Stimulated activated CD4-positive, alpha-beta T cell treated with anti-CD3 and anti-CD28 coated beads, Interleukin-12 subunit alpha, Interleukin-12 subunit beta, amount 100 ng/mL, for 4 hours (primary cell): ENCODE measurements at regions not wholly inside any gene's neighbourhood (a gene's known extent, or its start where the extent isn't known, plus 50 kb on each side); places are given as distances from the start of the nearest gene placed in this dataset.

ENCODE experiments used
- DNase-seq: peaks from one replicate; pipeline ENCODE4 v3.0.0-alpha.2; 2020

DNA sequence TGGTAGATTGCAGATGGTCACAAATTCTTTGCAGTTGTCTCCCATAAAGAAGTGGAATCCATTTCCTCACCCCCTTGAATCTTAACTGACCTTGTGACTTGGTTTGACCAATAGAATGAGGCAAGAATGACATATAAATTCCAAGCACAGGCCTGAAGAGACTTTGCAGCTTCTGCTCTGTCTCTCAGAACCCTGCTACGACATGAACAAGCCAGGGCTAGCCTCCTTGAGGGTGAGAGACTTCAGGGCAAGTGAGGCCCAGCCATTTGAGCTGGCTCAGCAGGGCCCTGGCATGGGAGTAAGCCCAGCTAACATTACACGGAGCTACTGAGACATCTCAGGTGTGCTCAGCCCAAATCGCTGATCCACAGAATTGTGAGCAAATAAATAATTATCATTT, 216.3 kb upstream of the MAN1A1 start:
- DNase-seq: no peak

DNA sequence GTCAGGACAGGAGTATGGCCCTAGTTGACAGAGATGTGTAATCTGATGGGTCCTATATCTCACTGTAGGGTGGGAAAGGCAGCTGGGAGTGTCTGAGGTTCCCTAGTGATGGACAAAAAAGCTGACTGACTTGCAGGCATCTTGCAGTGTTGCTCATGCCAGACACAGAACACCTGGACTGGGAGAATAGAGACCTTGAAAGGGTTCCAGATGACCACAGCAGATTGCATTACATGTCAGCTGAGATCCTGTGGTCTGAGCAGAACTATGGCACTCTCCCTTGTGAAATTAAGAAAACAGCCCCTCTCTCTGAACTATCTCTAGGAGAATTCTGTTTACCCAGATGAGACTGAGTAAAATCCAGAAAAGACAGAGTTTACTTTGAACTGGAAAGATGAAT, 212.6 kb upstream of the MAN1A1 start:
- no peak for DNase-seq

DNA sequence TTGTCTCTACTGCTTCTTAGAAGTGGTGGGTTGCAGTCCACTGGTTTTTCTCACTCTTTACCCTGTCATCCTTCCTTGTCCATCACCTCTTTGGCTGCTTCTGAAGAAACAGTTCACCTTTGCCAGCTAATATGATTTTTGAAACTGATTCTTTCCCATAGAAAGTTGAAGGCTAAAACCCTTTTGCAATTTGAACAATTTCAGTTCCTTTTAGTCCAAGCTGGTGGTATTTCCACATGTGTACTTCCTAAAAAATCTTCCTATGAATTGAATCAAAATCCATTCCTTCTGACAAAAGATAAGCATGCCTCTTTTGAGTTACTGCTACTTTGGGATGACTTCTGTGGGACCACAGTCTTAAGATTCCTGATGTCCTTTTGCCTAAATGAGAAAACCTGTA, 210.0 kb upstream of the MAN1A1 start:
- DNase-seq: no peak

DNA sequence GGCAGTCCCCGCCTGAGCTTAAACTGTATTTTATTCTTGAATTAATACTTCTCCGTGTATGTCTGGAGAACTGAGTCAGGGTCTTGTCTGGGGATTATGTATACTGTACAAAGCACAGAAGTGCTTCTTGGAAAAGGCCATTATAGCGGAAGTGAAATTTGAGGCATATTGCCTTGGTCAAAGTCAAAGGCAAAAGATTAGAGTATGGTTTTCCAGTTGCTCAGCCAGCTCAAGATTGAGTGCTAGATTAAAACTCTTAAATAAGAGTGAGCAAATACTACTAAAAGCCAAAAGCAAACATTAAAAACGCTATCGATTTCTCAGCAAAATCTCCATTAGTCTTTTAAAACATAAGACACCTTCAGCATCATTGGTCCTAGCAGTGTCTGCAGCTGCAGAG, 207.7 kb upstream of the MAN1A1 start:
- no peak for DNase-seq

DNA sequence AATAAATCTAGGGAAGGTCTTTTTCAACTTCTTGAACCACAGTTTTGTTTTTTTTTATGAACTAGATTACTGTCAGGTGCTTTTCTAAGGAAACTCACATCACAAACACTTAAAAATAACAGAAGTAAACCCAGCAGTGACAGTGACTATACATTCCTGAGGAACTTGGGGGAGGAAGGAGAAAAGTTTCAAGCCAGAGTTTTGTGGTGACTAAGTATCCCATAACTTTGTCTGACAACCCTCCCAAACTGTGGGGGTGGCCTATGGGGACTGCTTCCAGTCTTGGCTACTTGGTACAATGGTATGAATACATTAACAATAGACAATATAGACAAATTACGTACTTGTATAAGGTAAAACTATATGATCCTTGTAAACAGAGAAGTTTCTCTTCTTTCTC, 202.5 kb upstream of the MAN1A1 start:
- DNase-seq: no peak

DNA sequence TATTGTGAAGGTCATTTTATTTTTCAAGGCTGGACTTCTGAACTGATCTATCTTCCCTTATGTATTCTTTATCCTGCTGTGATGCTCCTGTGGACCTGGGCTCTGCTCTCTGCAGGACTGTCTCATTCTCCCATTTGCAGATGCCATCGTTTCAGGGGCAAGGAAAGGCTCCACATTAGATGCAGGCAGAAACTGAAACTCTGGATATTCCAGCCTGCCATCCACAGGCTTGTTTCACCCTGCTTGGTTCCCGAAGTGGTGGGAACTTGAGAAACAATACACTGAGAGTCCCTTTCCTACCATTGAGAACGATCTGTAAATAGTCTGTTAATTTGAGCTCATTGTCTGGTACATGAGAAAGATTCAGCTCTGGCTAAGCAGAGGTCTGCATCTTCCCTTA, 197.5 kb upstream of the MAN1A1 start:
- no peak for DNase-seq

DNA sequence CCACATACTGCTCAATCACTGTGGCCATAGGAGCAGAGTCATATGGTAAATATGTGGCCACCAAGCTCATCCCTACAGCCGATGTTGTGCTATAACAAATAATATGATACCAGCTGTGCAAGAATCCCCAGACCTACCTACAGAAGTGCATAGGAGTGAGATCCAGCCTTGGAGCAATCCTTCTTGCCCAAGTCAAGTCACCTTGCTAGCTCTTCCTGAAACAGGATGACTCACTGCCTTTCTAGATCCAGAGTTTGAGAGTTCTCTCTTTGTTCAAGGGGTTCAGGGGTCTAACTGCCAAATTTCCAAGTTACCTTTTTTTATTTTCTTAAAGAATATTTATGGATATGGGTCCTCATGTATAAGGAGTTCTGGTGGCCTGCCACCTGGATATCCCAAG, 195.7 kb upstream of the MAN1A1 start:
- DNase-seq: no peak

DNA sequence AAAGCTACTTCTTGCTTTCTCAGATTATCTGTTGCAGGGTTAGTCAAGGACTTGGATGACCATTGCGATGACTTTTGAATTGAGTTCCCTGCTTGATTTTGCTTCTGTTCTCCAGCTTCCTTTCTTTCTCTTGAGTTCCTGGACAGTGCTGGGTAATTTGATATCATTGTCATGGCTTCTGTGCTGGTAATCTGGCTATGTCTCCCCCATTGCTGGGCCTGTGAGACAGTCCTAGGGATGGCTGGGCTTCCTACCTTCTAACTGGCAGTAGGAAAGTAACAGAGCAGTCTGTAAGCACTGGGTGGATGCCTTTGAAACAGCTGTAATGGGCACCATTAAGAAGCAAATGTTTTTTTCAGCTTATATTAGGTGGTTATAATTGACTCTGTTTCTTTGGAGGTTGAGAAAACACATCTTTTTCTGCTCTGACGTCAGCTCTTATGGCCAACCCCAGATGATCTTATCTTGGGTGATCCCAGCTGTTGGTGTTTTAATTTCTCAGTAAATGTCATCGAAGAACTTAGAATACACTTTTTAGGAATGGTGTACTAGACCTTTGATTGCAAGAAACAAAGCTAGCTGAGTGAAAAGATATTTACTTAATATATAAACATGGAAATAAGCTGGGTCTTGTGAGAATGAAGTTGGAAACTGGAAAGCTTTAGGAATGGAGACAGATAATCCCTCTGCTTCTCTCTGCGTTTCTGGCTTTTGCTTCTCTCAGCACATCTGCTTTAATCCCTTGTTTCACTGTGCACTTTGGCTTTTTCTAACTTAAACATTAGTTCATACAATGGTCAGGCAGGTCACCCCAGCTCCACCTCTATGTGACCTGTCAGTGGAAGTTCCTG, 195.0 kb upstream of the MAN1A1 start:
- DNase-seq: no peak

DNA sequence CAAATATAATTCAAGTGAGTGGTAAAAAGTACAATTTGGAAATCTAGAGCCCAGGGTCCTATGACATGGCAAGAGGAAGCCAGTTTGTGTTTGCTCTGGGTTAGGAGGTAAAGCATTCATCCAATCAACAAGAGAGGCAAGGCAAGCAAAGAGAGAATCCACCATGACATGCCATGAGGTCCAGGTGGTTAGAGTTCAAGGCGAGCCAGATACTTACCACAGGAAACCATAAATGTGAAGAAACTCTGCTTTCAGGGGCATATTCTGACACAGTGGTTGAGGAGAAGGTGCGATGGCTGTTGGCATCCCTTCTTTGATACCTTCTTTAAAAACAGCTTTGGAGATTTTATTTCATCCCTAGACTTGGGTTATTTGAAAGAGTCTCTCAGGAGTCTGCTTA, 193.8 kb upstream of the MAN1A1 start:
- DNase-seq: no peak

DNA sequence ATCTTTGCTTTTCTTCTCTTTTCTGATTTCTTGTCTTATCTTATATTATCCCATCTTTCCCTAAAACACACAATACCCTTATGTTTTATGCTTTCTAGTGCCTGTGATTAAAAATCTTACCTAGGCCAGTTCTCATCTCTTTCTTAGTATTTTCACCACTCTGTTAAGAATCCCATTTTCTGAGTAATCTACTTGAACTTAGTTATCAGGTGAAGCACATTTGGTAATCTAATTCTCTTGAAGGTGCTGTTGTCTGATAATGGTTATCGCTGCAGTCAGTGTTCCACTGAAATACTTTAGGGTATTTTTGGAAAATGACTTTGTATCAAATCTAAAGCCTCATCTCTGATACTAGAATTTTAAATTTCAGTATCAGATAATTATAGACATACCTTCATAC, 192.5 kb upstream of the MAN1A1 start:
- DNase-seq: no peak

DNA sequence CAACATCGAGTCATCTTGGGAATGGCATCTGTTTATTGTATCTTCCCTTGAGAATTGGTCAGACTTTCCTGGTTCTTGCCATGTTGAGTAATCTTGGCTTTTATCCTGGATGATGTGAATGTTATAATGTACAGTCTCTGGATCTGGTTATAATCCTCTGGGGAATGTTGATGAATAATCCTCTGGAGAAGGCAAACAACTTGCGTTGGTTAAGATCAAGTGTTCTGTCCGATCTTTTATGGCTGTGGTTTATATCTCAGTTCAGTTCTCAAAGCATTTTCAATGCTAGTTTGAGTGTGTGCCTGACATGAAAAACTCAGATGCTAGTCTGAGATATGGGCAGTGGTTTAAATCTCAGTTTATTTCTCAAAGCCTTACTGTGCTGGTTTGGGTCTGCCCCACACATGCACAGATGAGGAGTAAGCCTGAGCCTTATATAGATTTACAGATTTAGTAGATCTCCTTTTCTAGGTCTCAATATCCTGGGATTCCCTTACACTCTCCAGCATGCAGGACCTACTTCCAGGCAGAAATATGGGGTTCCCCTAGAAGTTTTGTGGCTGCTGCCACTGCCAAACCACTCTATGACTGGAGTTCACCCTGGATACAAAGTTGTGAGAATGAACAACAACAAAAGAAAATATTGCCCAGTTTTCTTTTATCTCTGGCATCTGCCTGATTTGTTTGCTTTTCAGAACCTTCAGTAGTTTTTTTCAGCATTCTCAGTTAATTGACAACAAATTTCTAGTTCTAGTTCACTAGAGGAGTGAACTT, 191.8 kb upstream of the MAN1A1 start:
- no peak for DNase-seq

DNA sequence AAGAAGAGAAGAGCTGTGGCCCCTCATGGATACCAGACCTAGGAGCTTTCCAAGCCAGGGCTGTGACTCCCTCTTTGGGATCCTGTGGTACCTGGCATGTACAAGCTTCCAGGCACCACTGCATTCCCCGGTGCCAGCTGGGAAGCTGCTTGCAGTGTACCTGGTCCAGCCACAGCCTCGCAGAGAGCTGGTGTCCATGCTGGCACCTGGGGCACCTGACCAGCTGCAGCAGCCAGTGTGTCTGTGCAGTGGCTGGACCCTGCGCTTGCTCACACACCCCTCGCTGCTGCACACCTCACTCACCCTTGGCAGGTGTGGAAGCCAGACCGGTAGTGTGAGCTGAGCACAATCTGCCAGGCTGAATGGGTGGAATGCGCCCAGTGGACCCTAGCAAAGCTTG, 190.9 kb upstream of the MAN1A1 start:
- no peak for DNase-seq

DNA sequence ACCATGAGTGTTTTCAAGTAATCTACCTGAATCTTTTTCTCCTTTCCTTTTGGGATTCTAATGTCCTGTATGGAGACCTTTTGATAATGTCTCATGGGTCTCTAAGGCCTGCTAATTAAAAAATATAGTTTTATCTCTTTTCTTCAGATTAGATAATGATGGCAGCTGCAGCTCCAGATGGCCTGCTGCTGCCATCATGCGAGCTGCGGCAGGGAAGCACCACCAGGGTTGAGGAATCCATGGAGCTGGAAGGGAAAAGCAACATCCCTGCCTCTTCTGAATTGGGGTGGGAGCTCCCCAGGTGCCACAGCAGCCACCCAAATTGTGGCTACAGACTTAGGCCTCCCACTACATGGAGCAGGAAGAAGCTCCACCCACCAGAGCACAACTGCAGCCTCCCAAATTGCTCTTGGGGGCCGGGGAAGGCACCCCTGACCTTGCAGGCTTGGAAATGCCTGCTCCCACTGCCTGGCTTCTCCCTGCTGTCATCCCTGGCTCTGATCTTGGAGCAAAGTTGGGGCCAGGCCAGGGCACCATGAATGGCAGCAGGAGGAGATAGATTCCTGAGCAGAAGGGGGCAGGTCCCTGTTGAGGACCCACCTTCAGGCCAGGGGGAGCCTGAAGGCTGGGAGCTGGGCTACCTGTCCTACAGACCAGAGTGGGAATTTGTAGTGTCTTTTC, 189.6 kb upstream of the MAN1A1 start:
- DNase-seq: no peak

DNA sequence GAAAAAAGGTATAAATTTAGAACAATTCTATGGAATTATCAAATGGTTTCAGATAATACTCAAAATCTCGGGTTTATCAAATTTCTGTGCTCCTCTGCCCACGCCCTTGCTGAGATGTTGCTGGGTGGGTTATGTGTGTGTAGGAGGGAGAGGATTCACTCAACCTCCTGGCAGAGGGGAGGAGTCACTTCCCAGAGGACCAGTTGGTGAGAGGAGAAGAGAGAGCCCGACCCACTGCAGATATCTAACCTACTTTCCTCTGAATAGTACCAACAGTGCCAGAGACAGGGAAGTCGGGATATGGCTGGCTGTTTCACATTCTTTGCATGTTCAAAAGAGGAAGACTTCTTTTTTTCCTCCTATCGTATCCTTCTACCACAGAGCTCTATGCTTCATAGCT, 187.1 kb upstream of the MAN1A1 start:
- DNase-seq: no peak

DNA sequence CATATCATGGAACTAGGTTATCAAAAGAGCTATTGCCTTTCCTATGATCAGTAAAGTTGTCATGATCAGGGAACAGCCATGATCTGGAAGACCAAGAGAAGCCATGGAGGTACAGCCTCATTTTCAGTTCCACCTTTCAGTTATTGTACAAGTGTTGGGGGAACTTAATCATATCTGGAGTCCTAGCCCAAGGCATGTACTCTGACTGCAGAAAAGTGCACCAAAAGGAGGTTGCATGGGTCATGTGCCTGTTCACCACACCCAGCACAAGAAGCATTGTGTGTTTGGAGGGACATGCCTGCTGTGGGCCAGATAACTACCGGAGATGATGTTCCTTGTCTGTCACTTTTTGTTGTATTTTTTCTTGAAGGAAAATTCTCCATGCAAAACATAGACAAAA, 185.8 kb upstream of the MAN1A1 start:
- no peak for DNase-seq

DNA sequence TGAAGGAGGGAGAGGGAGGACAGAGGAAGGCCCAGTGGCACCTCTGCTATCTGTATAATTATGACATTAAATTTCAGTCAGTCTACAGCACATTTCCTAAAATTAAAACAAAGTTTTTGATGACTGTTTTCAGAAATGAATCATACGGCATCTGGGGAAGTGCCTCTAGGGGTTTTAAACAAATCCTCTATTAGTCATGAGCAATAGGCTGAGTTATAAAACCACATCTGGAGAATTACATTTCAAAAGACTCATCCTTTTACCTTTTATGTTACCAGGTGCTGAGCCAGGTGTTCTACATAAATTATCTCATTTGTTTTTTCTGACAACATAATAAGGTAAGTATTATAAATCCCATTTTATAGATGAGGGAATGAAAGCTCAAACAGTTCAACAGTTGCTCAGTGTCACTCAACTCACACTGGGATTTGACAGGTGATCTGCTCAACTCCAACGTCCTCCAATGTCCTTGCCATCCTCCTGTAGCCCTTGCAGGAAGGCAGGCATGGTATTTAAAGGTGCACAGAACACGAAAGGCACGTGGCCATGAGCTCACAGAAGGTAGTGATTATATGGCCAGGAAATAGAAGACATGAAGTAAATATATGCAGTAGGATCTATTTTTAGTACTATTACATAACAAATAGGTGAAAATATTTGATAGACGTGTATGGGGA, 184.2 kb upstream of the MAN1A1 start:
- no peak for DNase-seq

DNA sequence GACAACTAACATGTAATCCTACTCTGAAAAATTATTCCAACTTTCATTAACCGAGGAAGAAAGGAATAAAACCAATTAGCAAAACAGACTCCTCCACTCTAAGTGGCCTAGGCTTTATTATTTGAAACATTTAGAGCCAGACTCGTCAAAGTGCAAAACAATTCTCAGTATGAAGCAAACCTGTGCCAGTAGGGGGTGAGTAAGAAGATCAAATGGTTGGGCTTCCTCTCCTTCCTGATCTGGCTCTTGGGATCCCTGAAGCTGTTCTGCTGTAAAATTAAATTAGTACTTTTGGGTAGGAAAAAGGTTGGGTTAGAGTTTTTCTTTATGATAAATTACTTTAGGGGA, 177.6 kb upstream of the MAN1A1 start:
- DNase-seq: no peak

DNA sequence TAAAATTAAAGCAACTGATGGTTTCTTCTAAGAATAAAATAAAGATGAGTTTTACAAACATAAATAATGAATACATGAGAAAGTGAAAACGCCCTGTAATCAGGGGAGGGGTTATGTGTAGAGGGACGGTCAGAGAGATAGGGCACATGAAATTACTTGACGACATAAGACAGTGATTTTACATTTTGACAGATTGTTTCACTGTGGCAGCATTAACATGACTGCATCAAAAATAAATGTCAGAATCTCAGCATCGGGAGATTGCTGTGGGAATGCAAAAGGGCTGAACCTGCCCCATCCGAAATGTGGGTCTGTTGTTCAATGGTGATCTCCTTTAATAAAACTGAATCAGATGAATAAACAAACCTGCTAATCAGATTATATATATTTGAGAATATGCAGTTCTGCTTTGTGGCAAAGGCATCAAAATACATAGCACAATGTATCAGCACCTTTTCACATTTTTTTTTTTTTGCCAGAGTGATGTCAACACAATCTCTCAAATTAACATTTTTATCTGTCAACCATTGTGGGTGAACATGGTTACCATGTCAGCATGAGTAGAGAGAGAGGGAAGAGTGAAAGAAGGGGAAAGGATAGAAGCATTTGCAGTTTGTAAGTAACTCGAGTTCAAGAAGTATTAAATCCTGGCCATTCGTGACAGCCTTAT, 177.1 kb upstream of the MAN1A1 start:
- no peak for DNase-seq

DNA sequence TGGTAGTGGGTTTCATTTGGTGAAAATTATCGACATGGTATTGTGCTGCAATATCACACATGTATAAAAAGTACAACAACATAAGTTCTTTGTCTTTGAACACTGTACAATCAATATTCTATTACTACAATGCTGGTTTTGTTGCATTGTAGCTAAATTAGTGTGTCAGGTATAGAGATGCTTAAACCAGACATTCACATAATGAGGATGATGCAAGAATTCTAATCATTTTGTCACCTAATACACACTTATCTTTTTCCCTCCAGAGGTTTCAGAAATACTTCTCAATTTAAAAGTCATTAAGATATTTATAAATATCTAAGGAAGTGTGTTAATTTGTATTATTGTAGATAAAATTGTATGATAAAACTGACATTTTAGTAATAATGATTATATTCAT, 174.8 kb upstream of the MAN1A1 start:
- no peak for DNase-seq

DNA sequence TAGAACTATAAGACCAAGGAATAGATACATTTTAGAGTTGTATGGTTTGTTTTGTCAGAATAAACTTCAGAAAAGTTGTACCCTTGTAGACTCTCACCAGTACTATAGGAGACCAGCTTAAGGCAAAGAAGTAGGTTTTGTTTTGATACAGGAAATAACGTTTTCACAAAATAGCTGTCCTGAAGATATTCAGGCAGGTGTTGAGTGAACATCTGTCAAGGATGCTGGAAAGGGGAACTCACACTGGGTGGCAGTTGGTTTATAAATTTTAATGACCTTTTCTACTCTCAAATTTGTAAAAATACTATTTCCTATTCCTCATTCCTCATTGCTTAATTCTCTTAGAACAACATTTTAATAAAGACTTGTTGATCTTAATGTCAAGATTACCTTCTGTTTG, 174.0 kb upstream of the MAN1A1 start:
- no peak for DNase-seq

DNA sequence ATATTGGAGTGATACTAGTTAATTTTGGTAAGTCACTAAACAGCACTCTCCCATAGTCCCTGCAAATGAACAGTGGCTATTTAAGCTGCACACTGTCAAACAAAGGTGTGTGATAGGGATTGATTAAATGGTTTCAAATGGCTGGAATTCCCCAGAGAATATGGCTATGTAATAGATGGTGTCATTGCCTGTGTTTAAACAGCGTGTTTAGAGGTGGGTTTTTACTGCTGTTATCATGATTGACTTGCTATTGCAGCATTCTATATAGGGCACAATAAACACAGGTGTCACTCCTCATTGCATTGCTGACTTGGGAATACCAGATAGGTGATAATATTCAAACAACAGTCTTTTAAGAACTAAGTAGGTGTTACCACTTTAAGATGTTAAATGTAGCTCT, 171.7 kb upstream of the MAN1A1 start:
- DNase-seq: no peak

DNA sequence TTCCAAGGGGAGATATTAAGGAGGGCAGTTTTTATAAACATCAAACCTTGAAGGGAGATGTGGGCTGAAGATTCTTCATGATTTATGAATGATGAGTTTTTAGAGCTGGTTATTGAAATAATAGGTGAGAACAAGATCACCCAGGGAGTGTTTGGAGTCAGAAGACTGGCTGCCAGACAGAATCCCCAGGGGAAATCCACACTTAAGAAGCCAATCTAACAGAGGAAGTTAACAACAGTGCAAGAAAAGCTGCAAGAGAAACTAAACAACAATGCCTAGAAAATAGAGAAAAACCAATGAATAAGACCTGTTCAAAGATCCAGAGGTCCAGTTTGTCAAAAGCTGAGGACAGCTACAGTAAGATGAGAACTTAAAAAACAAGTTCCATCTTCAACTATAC, 167.9 kb upstream of the MAN1A1 start:
- DNase-seq: no peak

DNA sequence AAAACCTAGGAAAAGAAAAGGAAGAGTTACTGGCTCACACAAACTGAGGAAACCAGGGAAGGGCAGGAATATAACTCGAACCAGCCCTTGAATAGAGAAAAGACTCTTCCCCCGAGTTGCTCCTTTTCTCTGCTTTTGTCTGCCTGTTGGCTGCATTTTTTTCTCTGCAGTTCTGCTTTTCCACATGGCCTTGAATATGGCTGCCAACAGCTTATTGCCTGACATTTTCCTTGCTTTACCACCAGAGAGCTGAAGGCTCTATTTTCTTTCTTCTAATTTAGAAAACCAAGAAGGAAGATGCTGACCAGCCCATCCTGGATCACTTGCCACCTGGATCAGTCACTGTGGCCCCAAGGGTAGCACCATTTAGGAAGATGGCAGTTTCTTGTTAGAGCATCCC, 164.8 kb upstream of the MAN1A1 start:
- DNase-seq: no peak
